H9 (cell line): ENCODE measurements at regions not wholly inside any gene's neighbourhood (a gene's known extent, or its start where the extent isn't known, plus 50 kb on each side); places are given as distances from the start of the nearest gene placed in this dataset.

Source experiments
- DNase-seq: peaks from one replicate; pipeline ENCODE4 v3.0.0-alpha.2; 2017
- H2AFZ ChIP-seq: one replicate; pipeline ENCODE4 v1.6.1; 2013; ENCODE audit warnings: mild to moderate bottlenecking, low read length, control low read depth, moderate library complexity
- H2AK5ac ChIP-seq: 2 replicates; pipeline ENCODE4 v1.6.1; 2013; ENCODE audit warnings: low read length, control low read depth, mixed read lengths; ENCODE audit not compliant: insufficient read length
- H2BK120ac ChIP-seq: one replicate; pipeline ENCODE4 v1.6.1; 2013; ENCODE audit warnings: low read depth, mild to moderate bottlenecking, low read length, control low read depth, inconsistent platforms; ENCODE audit not compliant: poor library complexity, severe bottlenecking
- H2BK12ac ChIP-seq: 2 replicates; pipeline ENCODE4 v1.6.1; 2013; ENCODE audit warnings: low read length, control low read depth, mixed read lengths, low read depth; ENCODE audit not compliant: insufficient read length
- H2BK15ac ChIP-seq: 2 replicates; pipeline ENCODE4 v1.6.1; 2013; ENCODE audit warnings: low read depth, low read length, control low read depth
- H2BK20ac ChIP-seq: one replicate; pipeline ENCODE4 v1.6.1; 2013; ENCODE audit warnings: low read depth, mild to moderate bottlenecking, low read length, control low read depth, inconsistent platforms; ENCODE audit not compliant: poor library complexity, severe bottlenecking
- H2BK5ac ChIP-seq: 2 replicates; pipeline ENCODE4 v1.6.1; 2013; ENCODE audit warnings: low read length, control low read depth, mixed read lengths; ENCODE audit not compliant: insufficient read length
- H3K14ac ChIP-seq: 2 replicates; pipeline ENCODE4 v1.6.1; 2013; ENCODE audit warnings: low read length, control low read depth; ENCODE audit not compliant: insufficient read depth
- H3K18ac ChIP-seq: 2 replicates; pipeline ENCODE4 v1.6.1; 2013; ENCODE audit warnings: low read depth, mild to moderate bottlenecking, mixed read lengths, low read length, control low read depth; ENCODE audit not compliant: insufficient read length
- H3K23ac ChIP-seq: 2 replicates; pipeline ENCODE4 v1.6.1; 2013; ENCODE audit warnings: low read length, control low read depth, mixed read lengths, low read depth; ENCODE audit not compliant: insufficient read length
- H3K23me2 ChIP-seq: 2 replicates; pipeline ENCODE4 v1.6.1; 2013; ENCODE audit warnings: low read depth, mild to moderate bottlenecking, mixed read lengths, low read length, control low read depth; ENCODE audit not compliant: insufficient read length, poor library complexity, severe bottlenecking
- H3K27ac ChIP-seq: 2 replicates; pipeline ENCODE4 v1.5.1; 2013; ENCODE audit warnings: low read length, control low read depth, mixed read lengths, low read depth; ENCODE audit not compliant: insufficient read length
- H3K27me3 ChIP-seq: 2 replicates; pipeline ENCODE4 v1.6.1; 2013; ENCODE audit warnings: low read length, control low read depth, inconsistent platforms; ENCODE audit not compliant: insufficient read depth
- H3K4ac ChIP-seq: 2 replicates; pipeline ENCODE4 v1.6.1; 2013; ENCODE audit warnings: low read depth, mild to moderate bottlenecking, control low read depth, inconsistent platforms, low read length, moderate library complexity
- H3K4me1 ChIP-seq: 2 replicates; pipeline ENCODE4 v1.6.1; 2013; ENCODE audit warnings: low read length, control low read depth, inconsistent platforms; ENCODE audit not compliant: insufficient read depth
- H3K4me2 ChIP-seq: 2 replicates; pipeline ENCODE4 v1.6.1; 2013; ENCODE audit warnings: low read length, control low read depth, mixed read lengths; ENCODE audit not compliant: insufficient read length, insufficient read depth
- H3K56ac ChIP-seq: 2 replicates; pipeline ENCODE4 v1.6.1; 2013; ENCODE audit warnings: low read depth, mild to moderate bottlenecking, mixed read lengths, low read length, control low read depth; ENCODE audit not compliant: insufficient read length
- H3K79me1 ChIP-seq: 2 replicates; pipeline ENCODE4 v1.6.1; 2013; ENCODE audit warnings: low read depth, mild to moderate bottlenecking, moderate library complexity, low read length, control low read depth, inconsistent platforms; ENCODE audit not compliant: insufficient read depth, poor library complexity, severe bottlenecking
- H3K79me2 ChIP-seq: 2 replicates; pipeline ENCODE4 v1.6.1; 2013; ENCODE audit warnings: low read length, control low read depth, inconsistent platforms; ENCODE audit not compliant: insufficient read depth
- H3K9ac ChIP-seq: 2 replicates; pipeline ENCODE4 v1.6.1; 2013; ENCODE audit warnings: low read length, control low read depth, mixed read lengths; ENCODE audit not compliant: insufficient read length; ENCODE audit errors: extremely low read depth
- H3K9me3 ChIP-seq: one replicate; pipeline ENCODE4 v1.6.1; 2013; ENCODE audit warnings: low read depth, low read length, inconsistent platforms; ENCODE audit not compliant: control insufficient read depth
- H3T11ph ChIP-seq: one replicate; pipeline ENCODE4 v1.6.1; 2013; ENCODE audit warnings: mild to moderate bottlenecking, low read length, control low read depth, inconsistent platforms
- H4K20me1 ChIP-seq: one replicate; pipeline ENCODE4 v1.6.1; 2013; ENCODE audit not compliant: control insufficient read depth, insufficient read length, insufficient read depth
- H4K5ac ChIP-seq: 2 replicates; pipeline ENCODE4 v1.6.1; 2013; ENCODE audit warnings: low read depth, mild to moderate bottlenecking, mixed read lengths, low read length, control low read depth; ENCODE audit not compliant: insufficient read length
- H4K8ac ChIP-seq: replicated peaks from 2 replicates; pipeline ENCODE4 v1.6.1; 2013; ENCODE audit warnings: low read length, control low read depth, mixed read lengths, low read depth; ENCODE audit not compliant: insufficient read length
- H4K91ac ChIP-seq: 2 replicates; pipeline ENCODE4 v1.6.1; 2013; ENCODE audit warnings: low read depth, mild to moderate bottlenecking, moderate library complexity, mixed read lengths, low read length, control low read depth; ENCODE audit not compliant: insufficient read length
- H3K27ac Mint-ChIP-seq, 3 experiments: 2 replicates in 2 of 3; 3 replicates in 1 of 3; pipeline ENCODE4 v1.8.0; 2020 to 2021; ENCODE audit warnings: mixed read lengths in 3 of 3, mild to moderate bottlenecking in 1 of 3, moderate library complexity in 1 of 3
- H3K27me3 Mint-ChIP-seq: 2 replicates; pipeline ENCODE4 v1.8.0; 2021; ENCODE audit warnings: low read depth, mild to moderate bottlenecking, moderate library complexity, mixed read lengths
- H3K36me3 Mint-ChIP-seq, 3 experiments: 2 replicates in 2 of 3; 3 replicates in 1 of 3; pipeline ENCODE4 v1.8.0; 2020 to 2021; ENCODE audit warnings: low read depth in 3 of 3, mixed read lengths in 3 of 3; ENCODE audit not compliant: insufficient read depth in 1 of 3
- H3K4me1 Mint-ChIP-seq, 2 experiments: 2 replicates each; pipeline ENCODE4 v1.8.0; 2020; ENCODE audit warnings: mixed read lengths in 2 of 2
- H3K4me3 Mint-ChIP-seq, 2 experiments: 2 replicates in 1 of 2; 3 replicates in 1 of 2; pipeline ENCODE4 v1.8.0; 2020 to 2021; ENCODE audit warnings: mild to moderate bottlenecking in 2 of 2, mixed read lengths in 2 of 2, moderate library complexity in 1 of 2
- H3K9me3 Mint-ChIP-seq, 2 experiments: 2 replicates in 1 of 2; 3 replicates in 1 of 2; pipeline ENCODE4 v1.8.0; 2020; ENCODE audit warnings: mild to moderate bottlenecking in 2 of 2, mixed read lengths in 2 of 2, moderate library complexity in 1 of 2
- CTCF ChIP-seq: fragments of 200-600 bp; sonication (generic); conservative IDR thresholded peaks from 3 replicates; pipeline ENCODE4 v1.8.0; 2021; ENCODE audit warnings: antibody characterized with exemption, mild to moderate bottlenecking
- WGBS: extraction: QIAGEN DNeasy Blood & Tissue Kit; methylation state at CpG from one replicate; pipeline ENCODE4 v1.1.7; 2013; ENCODE audit warnings: missing lambda C conversion rate, low lambda C conversion rate, mixed read lengths; ENCODE audit not compliant: insufficient read length; ENCODE audit errors: extremely low coverage; 5-methylcytosine and 5-hydroxymethylcytosine counted together

- Histone ChIP-seq H2BK12ac (no peak overlapping the region), H3K4ac (no peak overlapping the region), H3K23me2 (no peaks in the 10 kb centered on the region), H3K79me1 (no peaks in the 10 kb centered on the region), H3K79me2 (no peaks in the 10 kb centered on the region), H4K20me1 (no peaks in the 10 kb centered on the region), H3K4me2 (no peak overlapping the region), H2BK15ac (no peak overlapping the region), H2AFZ (no peak overlapping the region), H3T11ph (no peak overlapping the region), H4K91ac (no peak overlapping the region), H3K14ac (no peak overlapping the region; the same call in 1 of the 2 replicates), H3K9me3 (no peaks in the 10 kb centered on the region), H3K23ac (no peak overlapping the region), H3K27ac (no peak overlapping the region), H2BK20ac (no peak overlapping the region), H3K56ac (no peak overlapping the region), H2BK120ac (no peak overlapping the region), H4K8ac (no peak overlapping the region), H3K27me3 (no peaks in the 10 kb centered on the region), H3K18ac (no peak overlapping the region), H2BK5ac (no peak overlapping the region), H4K5ac (no peak overlapping the region), H3K4me1 (no peaks in the 10 kb centered on the region), H3K9ac (no peak overlapping the region), H2AK5ac (no peak overlapping the region)
- DNase-seq: no peak
- no peaks in the 10 kb centered on the region for H3K36me3 Mint-ChIP-seq
- no peak overlapping the region for H3K27ac Mint-ChIP-seq
- H3K27me3 Mint-ChIP-seq: no peaks in the 10 kb centered on the region
- peaks cover 9 to 10% of the 10 kb centered on the region in 2 experiments for H3K4me1 Mint-ChIP-seq
- no CpG with 5 or more reads among the region's 7 CpGs for WGBS
- H3K9me3 Mint-ChIP-seq: no peaks in the 10 kb centered on the region
- no peak for TF ChIP-seq CTCF
- H3K4me3 Mint-ChIP-seq: no peak overlapping the region
These were observed 312.6 kb upstream of the KIF2A start for GRCh38 chr5:61993295-61993927.
